LHCN-M2 (cell line): ENCODE measurements at regions not wholly inside any gene's neighbourhood (a gene's known extent, or its start where the extent isn't known, plus 50 kb on each side); places are given as distances from the start of the nearest gene placed in this dataset.
A peak's percentile ranks its signal among the peaks of the same experiment; 100 is the strongest.

Source experiments
- DNase-seq: peaks from one replicate; pipeline ENCODE4 v3.0.0-alpha.2; 2012; ENCODE audit warnings: low read depth

- no peak for DNase-seq
Observed at GRCh38 chr2:102078773-102079172, 63.8 kb upstream of the IL1R1 start.

GRCh38 chr2:102080451-102081242 is 61.9 kb upstream of the IL1R1 start:
- peak; percentile 85 for DNase-seq

GRCh38 chr2:102081243-102081522 is 61.4 kb upstream of the IL1R1 start:
- no peak for DNase-seq

- no peak for DNase-seq
Observed at GRCh38 chr2:102081606-102082005, 60.9 kb upstream of the IL1R1 start.

GRCh38 chr2:102082571-102083392 is 59.8 kb upstream of the IL1R1 start:
- DNase-seq, result peak; percentile 84

- no peak for DNase-seq
Observed at GRCh38 chr2:102083393-102083703, 59.2 kb upstream of the IL1R1 start.

- no peak for DNase-seq
Observed at GRCh38 chr2:102084651-102085050, 57.9 kb upstream of the IL1R1 start.

- DNase-seq, result no peak
Observed at GRCh38 chr2:102085238-102085637, 57.3 kb upstream of the IL1R1 start.

- no peak for DNase-seq
Observed at GRCh38 chr2:102086150-102086872, 56.2 kb upstream of the IL1R1 start.

GRCh38 chr2:102091121-102091520 is 51.4 kb upstream of the IL1R1 start:
- no peak for DNase-seq

- DNase-seq, result no peak
Observed at GRCh38 chr2:102091908-102092307, 50.6 kb upstream of the IL1R1 start.

GRCh38 chr2:102092535-102092934 is 50.0 kb upstream of the IL1R1 start:
- DNase-seq, result no peak
